Panc1 (cell line): ENCODE measurements at regions not wholly inside any gene's neighbourhood (a gene's known extent, or its start where the extent isn't known, plus 50 kb on each side); places are given as distances from the start of the nearest gene placed in this dataset.

Experiments
- ATAC-seq: fragments of 200-7000 bp; cut with Tn5 transposase; 2 replicates; pipeline ENCODE4 v1.9.1; 2020; ENCODE audit warnings: mild to moderate bottlenecking, moderate library complexity
- BruUV-seq: library from RNA; stranded (reverse); fragments of 400-500 nt; replicated peaks from 2 replicates; lab custom pipeline; 2021; lab: Mats Ljungman, UMichigan
- CTCF ChIA-PET: fragments of 300-600 bp; sonication (Branson Sonifier 250); formaldehyde crosslinking; loops from one replicate; lab custom pipeline; 2022; ENCODE audit warnings: antibody characterized with exemption; lab: Charles Lee
- POLR2A ChIA-PET: fragments of 300-600 bp; sonication (Branson Sonifier 250); formaldehyde crosslinking; loops from one replicate; lab custom pipeline; 2022; ENCODE audit warnings: antibody characterized with exemption; lab: Charles Lee
- DNase-seq: peaks from one replicate; pipeline ENCODE4 v3.0.0-alpha.2; 2010; ENCODE audit warnings: low read depth, low spot score
- H3K27ac ChIP-seq: 2 replicates; pipeline ENCODE4 v1.5.1; 2011; ENCODE audit warnings: mild to moderate bottlenecking, low read length, inconsistent platforms
- H3K27me3 ChIP-seq: fragments of 200-500 bp; sonication (Bioruptor generic); 2 replicates; pipeline ENCODE4 v1.6.0; 2014; ENCODE audit warnings: low read length, inconsistent platforms; ENCODE audit not compliant: control insufficient read depth, insufficient read depth
- H3K36me3 ChIP-seq: fragments of 200-500 bp; sonication (Bioruptor generic); 2 replicates; pipeline ENCODE4 v1.5.1; 2014; ENCODE audit warnings: inconsistent platforms, mild to moderate bottlenecking, low read length, moderate library complexity; ENCODE audit not compliant: control insufficient read depth, insufficient read depth
- H3K4me1 ChIP-seq: 2 replicates; pipeline ENCODE4 v1.5.1; 2011; ENCODE audit warnings: inconsistent platforms, mild to moderate bottlenecking, low read length, moderate library complexity; ENCODE audit not compliant: control insufficient read depth, insufficient read depth
- H3K4me3 ChIP-seq, 2 experiments: 2 replicates each; pipeline ENCODE4 v1.5.1; 2011 to 2012; ENCODE audit warnings: low read depth in 2 of 2, low read length in 2 of 2, mild to moderate bottlenecking in 2 of 2, inconsistent platforms in 1 of 2, moderate library complexity in 1 of 2
- H3K9me3 ChIP-seq: fragments of 200-500 bp; sonication (Bioruptor generic); 2 replicates; pipeline ENCODE4 v1.5.1; 2014; ENCODE audit warnings: low read depth, mild to moderate bottlenecking, inconsistent platforms, low read length, moderate library complexity; ENCODE audit not compliant: control insufficient read depth, insufficient read depth
- POLR2AphosphoS5 ChIP-seq: IDR thresholded peaks from 2 replicates; pipeline ENCODE4 v1.6.1; 2012; ENCODE audit warnings: mild to moderate bottlenecking, low read depth, low read length, moderate library complexity
- SIN3A ChIP-seq: IDR thresholded peaks from 2 replicates; pipeline ENCODE4 v1.6.1; 2012; ENCODE audit warnings: low read depth, mild to moderate bottlenecking, low read length, moderate library complexity, borderline replicate concordance; ENCODE audit not compliant: insufficient read depth
- TCF7L2 ChIP-seq: IDR thresholded peaks from 2 replicates; pipeline ENCODE4 v1.6.1; 2011; ENCODE audit warnings: mild to moderate bottlenecking, low read depth, low read length, inconsistent platforms
- in situ Hi-C: cut with HindIII; loops from 2 replicates; pipeline ENCODE4 v1.10.0; 2016; ENCODE audit warnings: low sequenced_read_pairs, low pct_unique_long_range_greater_than_20kb
- intact Hi-C: fragments of 100-400 bp; cut with micrococcal nuclease; formaldehyde crosslinking; loops from one replicate; pipeline ENCODE4 v1.10.0; 2022; ENCODE audit not compliant: unreplicated experiment
- TF ChIP-seq, protein P1 (sequence below): fragments of 450-650 bp; IDR thresholded peaks from 2 replicates; pipeline ENCODE4 v1.5.1; 2017; ENCODE audit warnings: mild to moderate bottlenecking
- TF ChIP-seq, protein P2 (sequence below), 2 experiments: IDR thresholded peaks; 2 replicates each; pipeline ENCODE4 v1.6.1; 2011 to 2012; ENCODE audit warnings: low read depth in 2 of 2, control low read depth in 1 of 2, low read length in 1 of 2, mild to moderate bottlenecking in 1 of 2, moderate library complexity in 1 of 2; ENCODE audit not compliant: insufficient read depth in 1 of 2

DNA sequence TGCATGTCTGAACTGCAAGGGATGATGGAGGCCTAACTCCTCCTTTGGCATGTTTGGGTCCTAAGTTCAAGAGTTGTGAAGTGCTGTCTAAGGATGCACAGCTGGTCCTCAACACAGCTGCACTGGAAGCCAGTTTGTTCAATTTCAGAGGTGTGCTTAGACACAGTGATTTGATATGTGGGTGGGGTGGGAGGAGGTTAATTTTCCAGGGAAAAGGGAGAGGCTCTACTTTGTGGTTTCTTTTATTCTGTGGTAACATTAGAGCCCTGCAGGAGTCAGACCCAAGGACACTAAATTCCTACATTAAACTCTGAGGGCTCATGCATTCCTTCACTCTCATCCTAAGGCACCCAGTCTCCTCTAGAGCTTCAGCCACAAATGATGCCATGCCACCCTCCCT is 188.4 kb upstream of the MAST4 start:
- DNase-seq: no peak
- intact Hi-C loops: no loop called here
- Histone ChIP-seq H3K27ac (no peak overlapping the region), H3K36me3 (no peaks in the 10 kb centered on the region), H3K4me3 (no peak overlapping the region), H3K9me3 (no peaks in the 10 kb centered on the region), H3K27me3 (no peaks in the 10 kb centered on the region), H3K4me1 (no peaks in the 10 kb centered on the region)
- no TSS peak for BruUV-seq
- ATAC-seq: no peak
- in situ Hi-C loops: no loop called here
- ChIA-PET CTCF (no interaction called here), POLR2A (no interaction called here)
- TF ChIP-seq TCF7L2: no peak
- TF ChIP-seq POLR2AphosphoS5: no peak
- TF ChIP-seq, protein P1, sequence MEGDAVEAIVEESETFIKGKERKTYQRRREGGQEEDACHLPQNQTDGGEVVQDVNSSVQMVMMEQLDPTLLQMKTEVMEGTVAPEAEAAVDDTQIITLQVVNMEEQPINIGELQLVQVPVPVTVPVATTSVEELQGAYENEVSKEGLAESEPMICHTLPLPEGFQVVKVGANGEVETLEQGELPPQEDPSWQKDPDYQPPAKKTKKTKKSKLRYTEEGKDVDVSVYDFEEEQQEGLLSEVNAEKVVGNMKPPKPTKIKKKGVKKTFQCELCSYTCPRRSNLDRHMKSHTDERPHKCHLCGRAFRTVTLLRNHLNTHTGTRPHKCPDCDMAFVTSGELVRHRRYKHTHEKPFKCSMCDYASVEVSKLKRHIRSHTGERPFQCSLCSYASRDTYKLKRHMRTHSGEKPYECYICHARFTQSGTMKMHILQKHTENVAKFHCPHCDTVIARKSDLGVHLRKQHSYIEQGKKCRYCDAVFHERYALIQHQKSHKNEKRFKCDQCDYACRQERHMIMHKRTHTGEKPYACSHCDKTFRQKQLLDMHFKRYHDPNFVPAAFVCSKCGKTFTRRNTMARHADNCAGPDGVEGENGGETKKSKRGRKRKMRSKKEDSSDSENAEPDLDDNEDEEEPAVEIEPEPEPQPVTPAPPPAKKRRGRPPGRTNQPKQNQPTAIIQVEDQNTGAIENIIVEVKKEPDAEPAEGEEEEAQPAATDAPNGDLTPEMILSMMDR: no peak
- TF ChIP-seq SIN3A: no peak
- TF ChIP-seq, protein P2, sequence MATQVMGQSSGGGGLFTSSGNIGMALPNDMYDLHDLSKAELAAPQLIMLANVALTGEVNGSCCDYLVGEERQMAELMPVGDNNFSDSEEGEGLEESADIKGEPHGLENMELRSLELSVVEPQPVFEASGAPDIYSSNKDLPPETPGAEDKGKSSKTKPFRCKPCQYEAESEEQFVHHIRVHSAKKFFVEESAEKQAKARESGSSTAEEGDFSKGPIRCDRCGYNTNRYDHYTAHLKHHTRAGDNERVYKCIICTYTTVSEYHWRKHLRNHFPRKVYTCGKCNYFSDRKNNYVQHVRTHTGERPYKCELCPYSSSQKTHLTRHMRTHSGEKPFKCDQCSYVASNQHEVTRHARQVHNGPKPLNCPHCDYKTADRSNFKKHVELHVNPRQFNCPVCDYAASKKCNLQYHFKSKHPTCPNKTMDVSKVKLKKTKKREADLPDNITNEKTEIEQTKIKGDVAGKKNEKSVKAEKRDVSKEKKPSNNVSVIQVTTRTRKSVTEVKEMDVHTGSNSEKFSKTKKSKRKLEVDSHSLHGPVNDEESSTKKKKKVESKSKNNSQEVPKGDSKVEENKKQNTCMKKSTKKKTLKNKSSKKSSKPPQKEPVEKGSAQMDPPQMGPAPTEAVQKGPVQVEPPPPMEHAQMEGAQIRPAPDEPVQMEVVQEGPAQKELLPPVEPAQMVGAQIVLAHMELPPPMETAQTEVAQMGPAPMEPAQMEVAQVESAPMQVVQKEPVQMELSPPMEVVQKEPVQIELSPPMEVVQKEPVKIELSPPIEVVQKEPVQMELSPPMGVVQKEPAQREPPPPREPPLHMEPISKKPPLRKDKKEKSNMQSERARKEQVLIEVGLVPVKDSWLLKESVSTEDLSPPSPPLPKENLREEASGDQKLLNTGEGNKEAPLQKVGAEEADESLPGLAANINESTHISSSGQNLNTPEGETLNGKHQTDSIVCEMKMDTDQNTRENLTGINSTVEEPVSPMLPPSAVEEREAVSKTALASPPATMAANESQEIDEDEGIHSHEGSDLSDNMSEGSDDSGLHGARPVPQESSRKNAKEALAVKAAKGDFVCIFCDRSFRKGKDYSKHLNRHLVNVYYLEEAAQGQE (IDR thresholded peaks at IDR 0.05; ENCODE audit: insufficient read depth in 1 of 2, low read depth in 2 of 2, low read length in 1 of 2): no peak

DNA sequence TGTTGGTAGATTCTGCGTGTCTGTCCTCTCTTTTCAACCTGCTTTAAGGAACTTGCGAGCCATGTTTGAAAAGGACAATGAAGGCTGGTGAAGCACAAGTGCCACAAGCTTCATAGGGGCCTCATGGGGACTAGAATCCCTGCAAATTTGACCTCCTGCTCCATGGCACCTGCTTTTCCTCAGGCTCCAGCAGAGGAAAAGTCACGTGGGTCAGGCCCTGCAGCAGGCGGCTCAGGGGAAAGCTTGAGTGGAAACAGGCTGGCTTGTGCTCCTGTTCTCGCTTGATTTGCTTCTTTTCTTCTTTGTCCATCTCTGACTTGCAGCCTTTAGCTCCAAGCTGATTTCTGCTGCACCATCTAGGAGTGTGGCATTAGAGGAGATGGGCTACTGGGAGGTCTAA is 187.6 kb upstream of the MAST4 start:
- Histone ChIP-seq H3K27ac (no peak overlapping the region), H3K4me1 (no peaks in the 10 kb centered on the region), H3K9me3 (no peaks in the 10 kb centered on the region), H3K36me3 (no peaks in the 10 kb centered on the region), H3K4me3 (no peak overlapping the region), H3K27me3 (no peaks in the 10 kb centered on the region)
- no peak for DNase-seq
- ChIA-PET POLR2A (no interaction called here), CTCF (no interaction called here)
- TF ChIP-seq, protein P2 (IDR thresholded peaks at IDR 0.05; ENCODE audit: insufficient read depth in 1 of 2, low read depth in 2 of 2, low read length in 1 of 2): no peak
- TF ChIP-seq TCF7L2 (no peak), SIN3A (no peak), POLR2AphosphoS5 (no peak)
- TF ChIP-seq, protein P1: no peak
- no TSS peak for BruUV-seq
- in situ Hi-C loops: no loop called here
- ATAC-seq: no peak
- intact Hi-C loops: no loop called here
